ENCODE measurements at regions not wholly inside any gene's neighbourhood (a gene's known extent, or its start where the extent isn't known, plus 50 kb on each side); places are given as distances from the start of the nearest gene placed in this dataset.
"Not testable (repeated sequence)": the region's sequence is repeated elsewhere in the genome, so short reads cannot be mapped to it uniquely, and the experiment has no call there.

DNA sequence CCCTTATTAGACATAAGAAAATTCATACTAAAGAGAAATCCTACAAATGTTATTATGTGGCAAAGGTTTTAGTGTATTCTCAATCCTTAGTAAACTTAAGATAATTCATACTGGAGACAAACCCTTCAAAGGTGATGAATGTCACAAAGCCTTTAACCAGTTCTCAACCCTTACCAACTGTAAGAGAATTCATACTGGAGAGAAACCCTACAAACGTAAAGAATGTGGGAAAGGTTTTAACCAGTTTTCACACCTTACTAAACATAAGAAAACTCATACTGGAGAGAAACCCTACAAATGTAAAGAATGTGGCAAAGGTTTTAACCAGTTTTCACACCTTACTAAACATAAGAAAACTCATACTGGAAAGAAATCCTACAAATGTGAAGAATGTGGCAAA, 93.2 kb downstream of the ZNF680 start:
- no peak for DNase-seq

- DNase-seq = no peak
These were observed 97.3 kb downstream of the ZNF680 start for GRCh38 chr7:64465551-64465950.

- DNase-seq = peak; percentile 16 to 50 (median 41)
These were observed 99.1 kb downstream of the ZNF680 start for GRCh38 chr7:64463636-64464375.

- DNase-seq = not testable (repeated sequence)
These were observed 103.0 kb downstream of the ZNF680 start for GRCh38 chr7:64459858-64460257.

- no peak for DNase-seq
These were observed 119.8 kb downstream of the ZNF736 start for GRCh38 chr7:64433590-64433989.

- DNase-seq = no peak
These were observed 118.1 kb downstream of the ZNF736 start for GRCh38 chr7:64431838-64432237.

- no peak for DNase-seq
These were observed 115.5 kb downstream of the ZNF736 start for GRCh38 chr7:64429232-64429631.

GRCh38 chr7:64425436-64425835, 111.7 kb downstream of the ZNF736 start:
- DNase-seq = not testable (repeated sequence)

DNA sequence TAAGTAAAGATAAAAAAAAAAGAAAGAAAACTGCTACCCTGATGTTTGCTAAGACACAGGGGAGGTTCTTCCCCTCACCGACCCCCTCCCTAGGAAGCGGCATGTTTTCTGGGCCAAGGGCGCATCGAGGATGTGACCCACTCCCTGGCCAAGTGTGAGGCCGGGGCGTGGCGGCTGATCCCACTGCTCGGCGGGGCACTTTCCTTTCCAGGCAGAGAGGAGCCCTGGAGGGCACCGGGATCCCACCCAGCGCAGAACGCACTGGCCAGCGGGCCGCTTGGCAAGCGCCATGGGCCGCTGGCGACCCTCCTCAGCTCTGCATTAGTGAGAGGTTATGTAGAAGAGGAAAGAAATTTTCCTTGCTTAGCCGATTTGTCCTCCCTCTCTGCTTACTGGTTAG, 93.4 kb downstream of the ZNF736 start:
- no peak for DNase-seq
